ENCODE measurements at regions not wholly inside any gene's neighbourhood (a gene's known extent, or its start where the extent isn't known, plus 50 kb on each side); places are given as distances from the start of the nearest gene placed in this dataset.
A peak's percentile ranks its signal among the peaks of the same experiment; 100 is the strongest.

DNA sequence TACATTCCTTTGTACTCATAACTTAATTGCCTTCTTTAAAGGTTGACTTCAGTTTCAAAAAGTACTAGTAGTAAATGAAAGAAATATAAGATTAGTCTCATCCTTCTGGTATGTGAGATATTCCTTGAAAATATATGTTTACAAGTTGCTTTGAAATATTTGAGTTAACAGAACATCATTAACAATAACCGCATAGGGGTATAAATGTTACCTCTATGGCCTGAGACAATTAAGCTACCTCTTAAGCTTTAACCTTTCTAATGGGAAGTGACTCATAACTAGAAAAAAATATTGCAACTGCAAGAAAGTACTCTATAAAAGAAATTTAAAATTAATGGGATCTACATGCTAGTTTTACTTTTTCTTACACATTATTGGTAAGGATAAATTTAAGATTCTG, 399.0 kb downstream of the CDH10 start:
- TF ChIP-seq EZH2 (IDR thresholded peaks at IDR 0.05; ENCODE audit: low read length, missing control alignments) = no peak
- TF ChIP-seq, protein P1, sequence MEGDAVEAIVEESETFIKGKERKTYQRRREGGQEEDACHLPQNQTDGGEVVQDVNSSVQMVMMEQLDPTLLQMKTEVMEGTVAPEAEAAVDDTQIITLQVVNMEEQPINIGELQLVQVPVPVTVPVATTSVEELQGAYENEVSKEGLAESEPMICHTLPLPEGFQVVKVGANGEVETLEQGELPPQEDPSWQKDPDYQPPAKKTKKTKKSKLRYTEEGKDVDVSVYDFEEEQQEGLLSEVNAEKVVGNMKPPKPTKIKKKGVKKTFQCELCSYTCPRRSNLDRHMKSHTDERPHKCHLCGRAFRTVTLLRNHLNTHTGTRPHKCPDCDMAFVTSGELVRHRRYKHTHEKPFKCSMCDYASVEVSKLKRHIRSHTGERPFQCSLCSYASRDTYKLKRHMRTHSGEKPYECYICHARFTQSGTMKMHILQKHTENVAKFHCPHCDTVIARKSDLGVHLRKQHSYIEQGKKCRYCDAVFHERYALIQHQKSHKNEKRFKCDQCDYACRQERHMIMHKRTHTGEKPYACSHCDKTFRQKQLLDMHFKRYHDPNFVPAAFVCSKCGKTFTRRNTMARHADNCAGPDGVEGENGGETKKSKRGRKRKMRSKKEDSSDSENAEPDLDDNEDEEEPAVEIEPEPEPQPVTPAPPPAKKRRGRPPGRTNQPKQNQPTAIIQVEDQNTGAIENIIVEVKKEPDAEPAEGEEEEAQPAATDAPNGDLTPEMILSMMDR (conservative IDR thresholded peaks at IDR 0.05 in 1 of 2, IDR thresholded peaks at IDR 0.05 in 1 of 2; ENCODE audit: low read depth in 1 of 2, low read length in 2 of 2) = no peak
- no peaks in the 10 kb centered on the region for H3K9me3 ChIP-seq (ENCODE audit: control insufficient read depth, insufficient read depth, low read depth, low read length)
- H3K27ac ChIP-seq (ENCODE audit: insufficient read depth, low read length) = no peak overlapping the region
- no peak overlapping the region for H3K9ac ChIP-seq (ENCODE audit: insufficient read depth, low read length)
- H4K20me1 ChIP-seq (ENCODE audit: control insufficient read depth, extremely low read depth, insufficient read depth, low read length) = no peaks in the 10 kb centered on the region
- no peak overlapping the region for H3K4me3 ChIP-seq (replicated peaks in 1 of 4; ENCODE audit: control extremely low read depth in 1 of 4, insufficient read depth in 1 of 4, low read depth in 3 of 4, low read length in 4 of 4)
- peak in 1 of 2 donors; percentile 13 for DNase-seq (ENCODE audit: low read depth in 2 of 2)
- H3K4me2 ChIP-seq (ENCODE audit: extremely low read depth, insufficient read depth, low read length) = no peak overlapping the region
- no peaks in the 10 kb centered on the region for H3K79me2 ChIP-seq (ENCODE audit: control insufficient read depth, insufficient read depth, low read length)
- H3K27me3 ChIP-seq (ENCODE audit: control insufficient read depth, insufficient read depth, low read length) = no peaks in the 10 kb centered on the region
- H3K36me3 ChIP-seq (ENCODE audit: control insufficient read depth, insufficient read depth, low read length) = no peaks in the 10 kb centered on the region
- no peaks in the 10 kb centered on the region for H3K4me1 ChIP-seq (ENCODE audit: control insufficient read depth, extremely low read depth, insufficient read depth, low read length)
- H2AFZ ChIP-seq (ENCODE audit: low read length) = no peak overlapping the region

DNA sequence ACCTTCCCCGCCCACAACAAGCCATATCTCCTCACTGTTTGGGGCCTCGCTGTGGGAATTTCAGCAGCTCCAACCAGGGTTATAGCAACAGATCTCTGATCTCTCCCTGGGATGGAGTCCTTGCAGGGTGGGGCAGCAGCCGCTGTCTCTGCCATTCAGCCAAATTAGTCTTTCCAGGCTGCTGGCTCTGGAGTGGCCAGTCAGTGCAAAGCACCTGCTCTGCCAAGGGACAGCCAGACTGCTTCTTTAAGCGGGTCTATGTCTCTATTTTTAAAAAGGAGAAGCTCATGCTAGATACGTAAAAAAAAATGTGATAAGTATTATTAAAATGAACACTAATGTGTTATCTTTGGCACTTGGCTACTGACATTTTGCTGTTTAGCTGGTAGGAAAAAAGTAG, 380.2 kb downstream of the CDH10 start:
- no peak for TF ChIP-seq EZH2 (IDR thresholded peaks at IDR 0.05; ENCODE audit: low read length, missing control alignments)
- TF ChIP-seq, protein P1 (conservative IDR thresholded peaks at IDR 0.05 in 1 of 2, IDR thresholded peaks at IDR 0.05 in 1 of 2; ENCODE audit: low read depth in 1 of 2, low read length in 2 of 2) = no peak
- H3K9me3 ChIP-seq (ENCODE audit: control insufficient read depth, insufficient read depth, low read depth, low read length) = no peaks in the 10 kb centered on the region
- H3K9ac ChIP-seq (ENCODE audit: insufficient read depth, low read length) = no peak overlapping the region
- no peaks in the 10 kb centered on the region for H3K4me1 ChIP-seq (ENCODE audit: control insufficient read depth, extremely low read depth, insufficient read depth, low read length)
- DNase-seq (ENCODE audit: low read depth in 2 of 2) = no peak
- no peaks in the 10 kb centered on the region for H3K27me3 ChIP-seq (ENCODE audit: control insufficient read depth, insufficient read depth, low read length)
- no peaks in the 10 kb centered on the region for H4K20me1 ChIP-seq (ENCODE audit: control insufficient read depth, extremely low read depth, insufficient read depth, low read length)
- no peaks in the 10 kb centered on the region for H3K36me3 ChIP-seq (ENCODE audit: control insufficient read depth, insufficient read depth, low read length)
- no peak overlapping the region for H2AFZ ChIP-seq (ENCODE audit: low read length)
- H3K4me2 ChIP-seq (ENCODE audit: extremely low read depth, insufficient read depth, low read length) = no peak overlapping the region
- H3K4me3 ChIP-seq (replicated peaks in 1 of 4; ENCODE audit: control extremely low read depth in 1 of 4, insufficient read depth in 1 of 4, low read depth in 3 of 4, low read length in 4 of 4) = no peak overlapping the region
- no peak overlapping the region for H3K27ac ChIP-seq (ENCODE audit: insufficient read depth, low read length)
- no peaks in the 10 kb centered on the region for H3K79me2 ChIP-seq (ENCODE audit: control insufficient read depth, insufficient read depth, low read length)

DNA sequence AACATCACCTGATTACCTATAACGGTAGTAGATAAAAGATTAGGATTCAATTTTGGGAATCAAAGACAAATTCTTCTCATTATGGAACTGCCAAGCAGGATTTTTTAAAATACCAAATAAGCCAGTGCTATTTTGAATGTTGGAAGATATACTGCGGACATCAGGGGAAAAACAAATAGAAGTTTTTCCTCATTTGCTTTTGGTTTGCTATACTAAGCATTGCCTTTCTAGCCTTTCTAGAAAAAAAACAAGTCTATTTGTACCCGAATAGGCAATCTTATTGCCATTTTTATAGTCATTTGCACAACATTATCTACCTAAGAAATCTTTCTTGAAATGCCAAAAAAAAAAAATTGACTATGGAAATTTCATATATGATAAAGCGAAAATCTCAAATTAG, 379.5 kb downstream of the CDH10 start:
- Histone ChIP-seq H3K79me2 (ENCODE audit: control insufficient read depth, insufficient read depth, low read length) (no peaks in the 10 kb centered on the region), H3K36me3 (ENCODE audit: control insufficient read depth, insufficient read depth, low read length) (no peaks in the 10 kb centered on the region), H4K20me1 (ENCODE audit: control insufficient read depth, extremely low read depth, insufficient read depth, low read length) (no peaks in the 10 kb centered on the region), H3K4me1 (ENCODE audit: control insufficient read depth, extremely low read depth, insufficient read depth, low read length) (no peaks in the 10 kb centered on the region), H3K4me2 (ENCODE audit: extremely low read depth, insufficient read depth, low read length) (no peak overlapping the region), H3K27ac (ENCODE audit: insufficient read depth, low read length) (no peak overlapping the region), H2AFZ (ENCODE audit: low read length) (no peak overlapping the region), H3K27me3 (ENCODE audit: control insufficient read depth, insufficient read depth, low read length) (no peaks in the 10 kb centered on the region), H3K4me3 (replicated peaks in 1 of 4; ENCODE audit: control extremely low read depth in 1 of 4, insufficient read depth in 1 of 4, low read depth in 3 of 4, low read length in 4 of 4) (no peak overlapping the region), H3K9me3 (ENCODE audit: control insufficient read depth, insufficient read depth, low read depth, low read length) (no peaks in the 10 kb centered on the region), H3K9ac (ENCODE audit: insufficient read depth, low read length) (no peak overlapping the region)
- DNase-seq (ENCODE audit: low read depth in 2 of 2) = no peak
- TF ChIP-seq, protein P1 (conservative IDR thresholded peaks at IDR 0.05 in 1 of 2, IDR thresholded peaks at IDR 0.05 in 1 of 2; ENCODE audit: low read depth in 1 of 2, low read length in 2 of 2) = no peak
- TF ChIP-seq EZH2 (IDR thresholded peaks at IDR 0.05; ENCODE audit: low read length, missing control alignments) = no peak

All from fibroblast of lung (primary cell).